Kidney (tissue), 13 donors: ENCODE measurements at regions not wholly inside any gene's neighbourhood (a gene's known extent, or its start where the extent isn't known, plus 50 kb on each side); places are given as distances from the start of the nearest gene placed in this dataset.
"Not testable (repeated sequence)": the region's sequence is repeated elsewhere in the genome, so short reads cannot be mapped to it uniquely, and the experiment has no call there.

Experiments
- DNase-seq, 5 donors: peaks; one replicate each; pipeline ENCODE4 v3.0.0-alpha.2; 2013 to 2020
- FAIRE-seq: peaks from 2 replicates; lab custom pipeline; 2012; peaks lifted over from hg19 to GRCh38; lab: Jason Lieb, UNC
- H3K27ac ChIP-seq, 2 donors: one replicate each; pipeline ENCODE4 v1.7.0; 2013; ENCODE audit warnings: low read depth in 2 of 2, low read length in 2 of 2, inconsistent platforms in 1 of 2
- H3K27me3 ChIP-seq: one replicate; pipeline ENCODE4 v1.7.1; 2013; ENCODE audit warnings: low read length, inconsistent platforms; ENCODE audit not compliant: control insufficient read depth, insufficient read depth
- H3K36me3 ChIP-seq, 3 donors: one replicate each; pipeline versions ENCODE4 v1.7.0 to v1.7.1; 2013; ENCODE audit warnings: low read length in 3 of 3, control low read depth in 1 of 3, inconsistent platforms in 1 of 3; ENCODE audit not compliant: insufficient read depth in 3 of 3, control insufficient read depth in 2 of 3
- H3K4me1 ChIP-seq, 3 donors: one replicate each; pipeline versions ENCODE4 v1.7.0 to v1.7.1; 2013; ENCODE audit warnings: low read length in 3 of 3, inconsistent platforms in 1 of 3, low read depth in 1 of 3; ENCODE audit not compliant: control insufficient read depth in 2 of 3, insufficient read depth in 2 of 3
- H3K4me3 ChIP-seq, 3 donors: one replicate each; pipeline versions ENCODE4 v1.7.0 to v1.8.1; 2013; ENCODE audit warnings: low read length in 3 of 3, control low read depth in 1 of 3, inconsistent platforms in 1 of 3
- H3K9ac ChIP-seq, 3 donors: one replicate each; pipeline versions ENCODE4 v1.7.0 to v1.7.1; 2013; ENCODE audit warnings: low read length in 3 of 3, control low read depth in 1 of 3, inconsistent platforms in 1 of 3
- H3K9me3 ChIP-seq, 3 donors: one replicate each; pipeline versions ENCODE4 v1.7.0 to v1.7.1; 2013; ENCODE audit warnings: low read length in 3 of 3, control low read depth in 1 of 3, inconsistent platforms in 1 of 3; ENCODE audit not compliant: control insufficient read depth in 2 of 3, insufficient read depth in 1 of 3
- CTCF ChIP-seq: IDR thresholded peaks from 3 replicates; pipeline ENCODE4 v1.5.1; 2012; ENCODE audit warnings: mild to moderate bottlenecking, moderate library complexity, borderline replicate concordance; ENCODE audit not compliant: insufficient read depth; ENCODE audit errors: extremely low read depth
- intact Hi-C: fragments of 100-400 bp; cut with DNase I; formaldehyde crosslinking; loops from one replicate; pipeline ENCODE4 v1.11.1; 2022
- donor health status: control.
- donor health status: control.
- donor health status: control.
- donor health status: control.
- donor health status: control.
- donor health status: DM: yes; HTN: yes; CAD: no.
- donor health status: Normal renal cell carcinoma (clear cell type).

GRCh38 chr11:42786981-42787380 lies 524.8 kb upstream of the API5 start:
- H3K27ac ChIP-seq, result no peak overlapping the region
- no peak overlapping the region for H3K4me3 ChIP-seq
- no peaks in the 10 kb centered on the region for H3K36me3 ChIP-seq
- FAIRE-seq (no peak), DNase-seq (no peak)
- no peaks in the 10 kb centered on the region for H3K9me3 ChIP-seq
- H3K9ac ChIP-seq, result no peak overlapping the region
- no peaks in the 10 kb centered on the region for H3K27me3 ChIP-seq
- no peak for TF ChIP-seq CTCF
- intact Hi-C loops, result no loop called here
- no peaks in the 10 kb centered on the region for H3K4me1 ChIP-seq

GRCh38 chr11:42795483-42795882 lies 516.3 kb upstream of the API5 start:
- H3K27me3 ChIP-seq, H3K4me3 ChIP-seq, H3K27ac ChIP-seq, FAIRE-seq, DNase-seq, H3K9me3 ChIP-seq, intact Hi-C loops, H3K4me1 ChIP-seq, H3K9ac ChIP-seq, H3K36me3 ChIP-seq: not testable (repeated sequence)

- no peak overlapping the region for H3K27ac ChIP-seq
- TF ChIP-seq CTCF, result no peak
- FAIRE-seq (no peak), DNase-seq (no peak)
- no peaks in the 10 kb centered on the region for H3K36me3 ChIP-seq
- no peaks in the 10 kb centered on the region for H3K4me1 ChIP-seq
- intact Hi-C loops, result no loop called here
- H3K9ac ChIP-seq, result no peak overlapping the region
- no peaks in the 10 kb centered on the region for H3K27me3 ChIP-seq
- no peak overlapping the region for H3K4me3 ChIP-seq
- peaks cover 0 to 3% (median 0%) of the 10 kb centered on the region in 3 donors for H3K9me3 ChIP-seq
Measured at GRCh38 chr11:42800041-42800440, 511.8 kb upstream of the API5 start.

GRCh38 chr11:42802201-42802899 lies 509.4 kb upstream of the API5 start:
- FAIRE-seq (no peak), DNase-seq (peak in 2 of 5 donors; percentile 60 to 71)
- no peak for TF ChIP-seq CTCF
- H3K27me3 ChIP-seq, result no peaks in the 10 kb centered on the region
- H3K36me3 ChIP-seq, result no peaks in the 10 kb centered on the region
- H3K4me1 ChIP-seq, result no peaks in the 10 kb centered on the region
- no peak overlapping the region for H3K9ac ChIP-seq
- H3K9me3 ChIP-seq, result peaks cover 0 to 3% (median 0%) of the 10 kb centered on the region in 3 donors
- H3K27ac ChIP-seq, result no peak overlapping the region
- peak overlapping the region in 2 of 3 donors; percentile 9 to 31 for H3K4me3 ChIP-seq
- intact Hi-C loops, result no loop called here
